ENCODE measurements at regions not wholly inside any gene's neighbourhood (a gene's known extent, or its start where the extent isn't known, plus 50 kb on each side); places are given as distances from the start of the nearest gene placed in this dataset.

GRCh38 chr14:71541271-71541670 is 391.0 kb upstream of the RGS6 start:
- no peaks in the 10 kb centered on the region for H3F3A ChIP-seq (ENCODE audit: insufficient read depth, low read length, poor library complexity, severe bottlenecking)
- H3K36me3 ChIP-seq (ENCODE audit: insufficient read depth, low read length): no peaks in the 10 kb centered on the region
- H3K9ac ChIP-seq (ENCODE audit: low read length): no peak overlapping the region
- no peak overlapping the region for H3K4me3 ChIP-seq (ENCODE audit: low read length)
- H3K27me3 ChIP-seq (ENCODE audit: insufficient read depth, low read depth, low read length): no peaks in the 10 kb centered on the region
- no peaks in the 10 kb centered on the region for H3K9me2 ChIP-seq (ENCODE audit: insufficient read depth, low read length)
- no peaks in the 10 kb centered on the region for H3K79me2 ChIP-seq (replicated peaks; ENCODE audit: insufficient read depth, low read length)
- TF ChIP-seq CTCF (IDR thresholded peaks at IDR 0.05; ENCODE audit: poor library complexity, severe bottlenecking) (no peak), RAD21 (conservative IDR thresholded peaks at IDR 0.05) (no peak), POLR2AphosphoS5 (IDR thresholded peaks at IDR 0.05) (no peak), REST (IDR thresholded peaks at IDR 0.05; ENCODE audit: borderline replicate concordance) (no peak), SMC3 (conservative IDR thresholded peaks at IDR 0.05; ENCODE audit: poor library complexity) (no peak), EP300 (conservative IDR thresholded peaks at IDR 0.05; ENCODE audit: poor library complexity, severe bottlenecking) (no peak), TAF1 (IDR thresholded peaks at IDR 0.05; ENCODE audit: low read depth) (no peak), MXI1 (conservative IDR thresholded peaks at IDR 0.05; ENCODE audit: poor library complexity, severe bottlenecking) (no peak), EZH2 (IDR thresholded peaks at IDR 0.05; ENCODE audit: borderline replicate concordance, insufficient read depth, low read length, poor library complexity, severe bottlenecking) (no peak)
- H3K4me2 ChIP-seq (ENCODE audit: low read length): no peak overlapping the region
- H3K9me3 ChIP-seq (ENCODE audit: low read length): no peaks in the 10 kb centered on the region
- no peaks in the 10 kb centered on the region for H4K20me1 ChIP-seq (ENCODE audit: insufficient read depth)
- no peak overlapping the region for H3K27ac ChIP-seq (ENCODE audit: low read length)
- H2AFZ ChIP-seq (ENCODE audit: low read depth, low read length): no peak overlapping the region

- no peak overlapping the region for H3K4me3 ChIP-seq (ENCODE audit: low read length)
- H2AFZ ChIP-seq (ENCODE audit: low read depth, low read length): no peak overlapping the region
- H3K36me3 ChIP-seq (ENCODE audit: insufficient read depth, low read length): no peaks in the 10 kb centered on the region
- H3F3A ChIP-seq (ENCODE audit: insufficient read depth, low read length, poor library complexity, severe bottlenecking): no peaks in the 10 kb centered on the region
- H3K4me2 ChIP-seq (ENCODE audit: low read length): no peak overlapping the region
- H3K9ac ChIP-seq (ENCODE audit: low read length): no peak overlapping the region
- H3K27me3 ChIP-seq (ENCODE audit: insufficient read depth, low read depth, low read length): no peaks in the 10 kb centered on the region
- no peak for TF ChIP-seq REST (IDR thresholded peaks at IDR 0.05; ENCODE audit: borderline replicate concordance)
- TF ChIP-seq SMC3 (conservative IDR thresholded peaks at IDR 0.05; ENCODE audit: poor library complexity): no peak
- no peak for TF ChIP-seq TAF1 (IDR thresholded peaks at IDR 0.05; ENCODE audit: low read depth)
- TF ChIP-seq RAD21 (conservative IDR thresholded peaks at IDR 0.05): no peak
- no peak for TF ChIP-seq EP300 (conservative IDR thresholded peaks at IDR 0.05; ENCODE audit: poor library complexity, severe bottlenecking)
- TF ChIP-seq POLR2AphosphoS5 (IDR thresholded peaks at IDR 0.05): no peak
- no peak for TF ChIP-seq EZH2 (IDR thresholded peaks at IDR 0.05; ENCODE audit: borderline replicate concordance, insufficient read depth, low read length, poor library complexity, severe bottlenecking)
- no peak for TF ChIP-seq MXI1 (conservative IDR thresholded peaks at IDR 0.05; ENCODE audit: poor library complexity, severe bottlenecking)
- H4K20me1 ChIP-seq (ENCODE audit: insufficient read depth): no peaks in the 10 kb centered on the region
- no peak overlapping the region for H3K27ac ChIP-seq (ENCODE audit: low read length)
- no peaks in the 10 kb centered on the region for H3K9me2 ChIP-seq (ENCODE audit: insufficient read depth, low read length)
- H3K9me3 ChIP-seq (ENCODE audit: low read length): no peaks in the 10 kb centered on the region
- H3K79me2 ChIP-seq (replicated peaks; ENCODE audit: insufficient read depth, low read length): no peaks in the 10 kb centered on the region
Observed at GRCh38 chr14:71541973-71542690, 390.1 kb upstream of the RGS6 start.
